WTC11 (cell line): ENCODE measurements at regions not wholly inside any gene's neighbourhood (a gene's known extent, or its start where the extent isn't known, plus 50 kb on each side); places are given as distances from the start of the nearest gene placed in this dataset.
"Not testable (repeated sequence)": the region's sequence is repeated elsewhere in the genome, so short reads cannot be mapped to it uniquely, and the experiment has no call there.

Experiments used
- ATAC-seq: fragments of 200-7000 bp; cut with Tn5 transposase; 2 replicates; pipeline ENCODE4 v1.10.0; 2021; ENCODE audit warnings: mild to moderate bottlenecking, moderate library complexity
- CTCF ChIA-PET: fragments of 300-600 bp; sonication (Branson Sonifier 250); formaldehyde crosslinking; loops from one replicate; lab custom pipeline; 2021; ENCODE audit warnings: antibody characterized with exemption; lab: Charles Lee
- POLR2A ChIA-PET: fragments of 350-600 bp; sonication (Branson Sonifier 250); formaldehyde crosslinking; loops from one replicate; lab custom pipeline; 2021; ENCODE audit warnings: antibody characterized with exemption; lab: Charles Lee
- DNase-seq: peaks from one replicate; pipeline ENCODE4 v3.0.0; 2021; ENCODE audit warnings: low spot score
- H3K27ac Mint-ChIP-seq: 2 replicates; pipeline ENCODE4 v1.8.0; 2021; ENCODE audit warnings: mixed read lengths
- H3K27me3 Mint-ChIP-seq: 2 replicates; pipeline ENCODE4 v1.8.0; 2021; ENCODE audit warnings: low read depth, mild to moderate bottlenecking, moderate library complexity, mixed read lengths
- H3K36me3 Mint-ChIP-seq: 2 replicates; pipeline ENCODE4 v1.8.0; 2021; ENCODE audit warnings: mixed read lengths
- H3K4me1 Mint-ChIP-seq: 2 replicates; pipeline ENCODE4 v1.8.0; 2022; ENCODE audit warnings: mixed read lengths
- H3K4me3 Mint-ChIP-seq: 2 replicates; pipeline ENCODE4 v1.8.0; 2021; ENCODE audit warnings: mild to moderate bottlenecking, moderate library complexity, mixed read lengths
- H3K9me3 Mint-ChIP-seq: 2 replicates; pipeline ENCODE4 v1.8.0; 2021; ENCODE audit warnings: mixed read lengths
- ATF6 ChIP-seq: sonication (generic); formaldehyde crosslinking; IDR thresholded peaks from 2 replicates; pipeline ENCODE4 v1.8.1; 2023; ENCODE audit warnings: mild to moderate bottlenecking, missing genetic modification reagents
- E2F4 ChIP-seq: sonication (generic); formaldehyde crosslinking; IDR thresholded peaks from 2 replicates; pipeline ENCODE4 v1.8.1; 2022; ENCODE audit warnings: low read depth, mild to moderate bottlenecking, moderate library complexity, missing genetic modification reagents, borderline replicate concordance
- EMX1 ChIP-seq: fragments of 250-450 bp; sonication (Bioruptor Pico); IDR thresholded peaks from 2 replicates; pipeline ENCODE4 v1.8.0; 2021; ENCODE audit warnings: mild to moderate bottlenecking
- ESRRA ChIP-seq: sonication (generic); formaldehyde crosslinking; IDR thresholded peaks from 2 replicates; pipeline ENCODE4 v1.8.1; 2022; ENCODE audit warnings: mild to moderate bottlenecking, missing genetic modification reagents, borderline replicate concordance
- JAZF1 ChIP-seq: fragments of 250-450 bp; sonication (Bioruptor Pico); IDR thresholded peaks from 2 replicates; pipeline ENCODE4 v1.9.0; 2021; ENCODE audit warnings: moderate library complexity, mild to moderate bottlenecking, inconsistent platforms
- MYBL2 ChIP-seq: sonication (generic); formaldehyde crosslinking; IDR thresholded peaks from 2 replicates; pipeline ENCODE4 v1.8.1; 2023; ENCODE audit warnings: mild to moderate bottlenecking, moderate library complexity, missing genetic modification reagents
- NFE2L1 ChIP-seq: sonication (generic); formaldehyde crosslinking; IDR thresholded peaks from 2 replicates; pipeline ENCODE4 v1.8.1; 2023; ENCODE audit warnings: missing genetic modification reagents
- NR3C1 ChIP-seq: sonication (generic); formaldehyde crosslinking; conservative IDR thresholded peaks from 2 replicates; pipeline ENCODE4 v1.8.1; 2023; ENCODE audit warnings: low read depth, mild to moderate bottlenecking, missing genetic modification reagents
- TEAD1 ChIP-seq: sonication (generic); formaldehyde crosslinking; IDR thresholded peaks from 2 replicates; pipeline ENCODE4 v1.8.0; 2022; ENCODE audit warnings: mild to moderate bottlenecking, missing genetic modification reagents
- ZNF317 ChIP-seq: sonication (generic); formaldehyde crosslinking; IDR thresholded peaks from 2 replicates; pipeline ENCODE4 v1.8.1; 2023; ENCODE audit warnings: low read depth, mild to moderate bottlenecking, moderate library complexity, missing genetic modification reagents, borderline replicate concordance
- ZNF396 ChIP-seq: fragments of 250-450 bp; sonication (Bioruptor Pico); IDR thresholded peaks from 2 replicates; pipeline ENCODE4 v1.8.0; 2021; ENCODE audit warnings: mild to moderate bottlenecking, moderate library complexity, borderline replicate concordance
- TF ChIP-seq, protein P1 (sequence below): sonication (generic); formaldehyde crosslinking; conservative IDR thresholded peaks from 2 replicates; pipeline ENCODE4 v1.8.1; 2023; ENCODE audit warnings: mild to moderate bottlenecking, low read depth, missing genetic modification reagents, moderate library complexity
- TF ChIP-seq, protein P2 (sequence below): fragments of 200-600 bp; IDR thresholded peaks from 2 replicates; pipeline ENCODE4 v1.8.0; 2022; ENCODE audit warnings: antibody characterized with exemption

DNA sequence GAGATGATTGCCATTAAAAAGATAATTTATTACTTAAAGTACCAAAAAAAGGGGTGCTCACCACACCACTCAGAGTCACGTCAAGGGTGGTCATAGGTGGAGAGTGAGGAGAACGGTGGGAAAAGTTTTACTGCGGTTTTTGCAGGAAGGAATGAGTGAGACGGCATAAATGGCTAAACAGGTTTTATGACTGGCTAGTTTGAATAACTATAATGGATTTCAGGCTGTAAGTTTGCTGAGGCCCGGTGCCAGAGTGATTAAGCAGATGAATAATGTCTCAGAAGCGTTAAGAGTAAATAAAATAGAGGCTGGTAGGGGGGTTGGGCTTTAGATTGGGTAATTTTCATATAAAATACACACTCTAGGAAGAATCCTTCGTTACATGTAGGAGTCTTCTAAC lies 1337.8 kb downstream of the AMY1C start:
- Mint-ChIP-seq H3K4me1 (peaks cover 9% of the 10 kb centered on the region), H3K4me3 (no peak overlapping the region), H3K9me3 (no peaks in the 10 kb centered on the region), H3K36me3 (no peaks in the 10 kb centered on the region), H3K27ac (no peak overlapping the region), H3K27me3 (no peaks in the 10 kb centered on the region)
- no peak for ATAC-seq
- CTCF ChIA-PET = no interaction called here
- no peak for DNase-seq
- no peak for TF ChIP-seq TEAD1 (CRISPR knock-in tag)
- no peak for TF ChIP-seq NR3C1 (CRISPR knock-in tag)
- TF ChIP-seq, protein P1, sequence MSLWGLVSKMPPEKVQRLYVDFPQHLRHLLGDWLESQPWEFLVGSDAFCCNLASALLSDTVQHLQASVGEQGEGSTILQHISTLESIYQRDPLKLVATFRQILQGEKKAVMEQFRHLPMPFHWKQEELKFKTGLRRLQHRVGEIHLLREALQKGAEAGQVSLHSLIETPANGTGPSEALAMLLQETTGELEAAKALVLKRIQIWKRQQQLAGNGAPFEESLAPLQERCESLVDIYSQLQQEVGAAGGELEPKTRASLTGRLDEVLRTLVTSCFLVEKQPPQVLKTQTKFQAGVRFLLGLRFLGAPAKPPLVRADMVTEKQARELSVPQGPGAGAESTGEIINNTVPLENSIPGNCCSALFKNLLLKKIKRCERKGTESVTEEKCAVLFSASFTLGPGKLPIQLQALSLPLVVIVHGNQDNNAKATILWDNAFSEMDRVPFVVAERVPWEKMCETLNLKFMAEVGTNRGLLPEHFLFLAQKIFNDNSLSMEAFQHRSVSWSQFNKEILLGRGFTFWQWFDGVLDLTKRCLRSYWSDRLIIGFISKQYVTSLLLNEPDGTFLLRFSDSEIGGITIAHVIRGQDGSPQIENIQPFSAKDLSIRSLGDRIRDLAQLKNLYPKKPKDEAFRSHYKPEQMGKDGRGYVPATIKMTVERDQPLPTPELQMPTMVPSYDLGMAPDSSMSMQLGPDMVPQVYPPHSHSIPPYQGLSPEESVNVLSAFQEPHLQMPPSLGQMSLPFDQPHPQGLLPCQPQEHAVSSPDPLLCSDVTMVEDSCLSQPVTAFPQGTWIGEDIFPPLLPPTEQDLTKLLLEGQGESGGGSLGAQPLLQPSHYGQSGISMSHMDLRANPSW (CRISPR knock-in tag) = no peak
- no peak for TF ChIP-seq JAZF1
- TF ChIP-seq ZNF396 = no peak
- TF ChIP-seq ATF6 (CRISPR knock-in tag) = no peak
- POLR2A ChIA-PET = no interaction called here

GRCh38 chr1:105088166-105088565 lies 1338.5 kb downstream of the AMY1C start:
- Mint-ChIP-seq H3K27ac (no peak overlapping the region), H3K4me1 (peaks cover 11% of the 10 kb centered on the region), H3K9me3 (no peaks in the 10 kb centered on the region), H3K27me3 (no peaks in the 10 kb centered on the region), H3K4me3 (no peak overlapping the region)
- POLR2A ChIA-PET = no interaction called here
- DNase-seq = no peak
- TF ChIP-seq, protein P2, sequence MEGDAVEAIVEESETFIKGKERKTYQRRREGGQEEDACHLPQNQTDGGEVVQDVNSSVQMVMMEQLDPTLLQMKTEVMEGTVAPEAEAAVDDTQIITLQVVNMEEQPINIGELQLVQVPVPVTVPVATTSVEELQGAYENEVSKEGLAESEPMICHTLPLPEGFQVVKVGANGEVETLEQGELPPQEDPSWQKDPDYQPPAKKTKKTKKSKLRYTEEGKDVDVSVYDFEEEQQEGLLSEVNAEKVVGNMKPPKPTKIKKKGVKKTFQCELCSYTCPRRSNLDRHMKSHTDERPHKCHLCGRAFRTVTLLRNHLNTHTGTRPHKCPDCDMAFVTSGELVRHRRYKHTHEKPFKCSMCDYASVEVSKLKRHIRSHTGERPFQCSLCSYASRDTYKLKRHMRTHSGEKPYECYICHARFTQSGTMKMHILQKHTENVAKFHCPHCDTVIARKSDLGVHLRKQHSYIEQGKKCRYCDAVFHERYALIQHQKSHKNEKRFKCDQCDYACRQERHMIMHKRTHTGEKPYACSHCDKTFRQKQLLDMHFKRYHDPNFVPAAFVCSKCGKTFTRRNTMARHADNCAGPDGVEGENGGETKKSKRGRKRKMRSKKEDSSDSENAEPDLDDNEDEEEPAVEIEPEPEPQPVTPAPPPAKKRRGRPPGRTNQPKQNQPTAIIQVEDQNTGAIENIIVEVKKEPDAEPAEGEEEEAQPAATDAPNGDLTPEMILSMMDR = no peak
- TF ChIP-seq E2F4 (CRISPR knock-in tag) = no peak
- TF ChIP-seq ZNF317 (CRISPR knock-in tag) = no peak
- no peak for TF ChIP-seq MYBL2 (CRISPR knock-in tag)
- TF ChIP-seq EMX1 (CRISPR knock-in tag) = no peak
- TF ChIP-seq NFE2L1 (CRISPR knock-in tag) = no peak
- no peak for TF ChIP-seq ESRRA (CRISPR knock-in tag)
- TF ChIP-seq, all 79 proteins: peak for 0
- no peaks in the 10 kb centered on the region for H3K36me3 Mint-ChIP-seq
- no peak for ATAC-seq
- CTCF ChIA-PET = no interaction called here

DNA sequence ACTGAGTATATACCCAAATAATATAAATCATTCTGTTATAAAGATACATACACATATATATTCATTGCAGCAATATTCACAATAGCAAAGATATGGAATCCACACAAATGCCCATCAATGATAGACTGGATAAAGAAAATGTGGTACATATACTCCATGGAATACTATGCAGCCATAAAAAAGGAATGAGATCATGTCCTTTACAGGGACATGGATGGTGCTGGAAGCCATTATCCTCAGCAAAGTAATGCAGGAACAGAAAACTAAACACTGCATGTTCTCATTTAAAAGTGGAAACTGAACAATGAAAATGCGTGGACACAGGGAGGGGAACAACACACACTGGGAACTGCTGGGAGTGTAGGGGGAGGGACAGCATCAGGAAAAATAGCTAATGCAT lies 1344.2 kb downstream of the AMY1C start:
- POLR2A ChIA-PET, ATAC-seq, H3K36me3 Mint-ChIP-seq, H3K27me3 Mint-ChIP-seq, DNase-seq, H3K27ac Mint-ChIP-seq, H3K4me3 Mint-ChIP-seq, CTCF ChIA-PET: not testable (repeated sequence)
- H3K4me1 Mint-ChIP-seq = peaks cover 11% of the 10 kb centered on the region
- peaks cover 15% of the 10 kb centered on the region for H3K9me3 Mint-ChIP-seq
